MM.1S (cell line): ENCODE measurements at regions not wholly inside any gene's neighbourhood (a gene's known extent, or its start where the extent isn't known, plus 50 kb on each side); places are given as distances from the start of the nearest gene placed in this dataset.

Source experiments
- CTCF ChIP-seq: fragments of 300-600 bp; sonication (generic); IDR thresholded peaks from 2 replicates; pipeline ENCODE4 v1.5.1; 2016; ENCODE audit warnings: antibody characterized with exemption, low read length, mixed read lengths
- EZH2 ChIP-seq: fragments of 300-600 bp; sonication (generic); optimal IDR thresholded peaks from 2 replicates; pipeline ENCODE3; 2017; ENCODE audit warnings: low read depth, mild to moderate bottlenecking, antibody characterized with exemption, low read length, mixed read lengths
- EZH2phosphoT487 ChIP-seq: fragments of 300-600 bp; sonication (generic); IDR thresholded peaks from 2 replicates; pipeline ENCODE4 v1.6.1; 2018; ENCODE audit warnings: antibody characterized with exemption, low read length

GRCh38 chr16:66159987-66160386, 206.5 kb upstream of the CDH5 start:
- TF ChIP-seq CTCF = no peak
- TF ChIP-seq EZH2 = no peak
- no peak for TF ChIP-seq EZH2phosphoT487
